ENCODE measurements at regions not wholly inside any gene's neighbourhood (a gene's known extent, or its start where the extent isn't known, plus 50 kb on each side); places are given as distances from the start of the nearest gene placed in this dataset.
"Not testable (repeated sequence)": the region's sequence is repeated elsewhere in the genome, so short reads cannot be mapped to it uniquely, and the experiment has no call there.

- DNase-seq (ENCODE audit: low read depth in 2 of 2), result no peak
Measured at GRCh38 chr21:35810431-35810970, 249.8 kb downstream of the SETD4 start.

GRCh38 chr21:35801391-35801790, 258.9 kb downstream of the SETD4 start:
- no peak for DNase-seq (ENCODE audit: low read depth in 2 of 2)

DNA sequence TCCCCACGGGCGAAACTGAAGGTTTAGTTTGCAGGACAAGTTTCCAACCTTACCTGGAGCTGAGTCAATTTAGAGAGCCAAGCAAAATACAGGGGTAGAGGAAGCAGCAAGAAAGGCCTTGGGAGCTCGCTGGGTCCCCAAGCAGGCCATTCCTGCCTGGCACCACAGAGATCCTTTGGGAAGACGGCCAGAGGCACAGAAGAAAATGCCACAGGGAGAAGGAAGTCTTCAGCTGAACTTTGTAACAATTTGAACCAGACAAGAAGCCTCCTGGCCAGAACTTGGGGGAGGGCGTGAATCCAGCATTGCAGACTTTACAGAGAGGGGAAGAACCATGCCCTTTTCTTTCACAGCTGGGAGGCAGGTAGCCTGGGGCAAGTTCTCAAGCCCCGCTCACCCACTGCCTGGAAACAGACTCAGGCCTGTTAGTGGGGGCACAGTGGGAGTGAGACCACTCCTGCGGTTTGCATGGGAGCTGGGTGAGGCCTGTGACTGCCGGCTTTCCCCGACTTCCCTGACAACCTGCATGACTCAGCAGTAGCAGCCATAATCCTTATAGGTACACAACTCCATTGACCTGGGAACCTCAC, 259.4 kb downstream of the SETD4 start:
- DNase-seq (ENCODE audit: low read depth in 2 of 2), result not testable (repeated sequence)

- no peak for DNase-seq (ENCODE audit: low read depth in 2 of 2)
Measured at GRCh38 chr21:35796844-35797243, 263.5 kb downstream of the SETD4 start.

GRCh38 chr21:35794527-35794926, 265.8 kb downstream of the SETD4 start:
- DNase-seq (ENCODE audit: low read depth in 2 of 2), result not testable (repeated sequence)

GRCh38 chr21:35792569-35793305, 267.6 kb downstream of the SETD4 start:
- DNase-seq (ENCODE audit: low read depth in 2 of 2), result no peak

- DNase-seq (ENCODE audit: low read depth in 2 of 2), result no peak
Measured at GRCh38 chr21:35791541-35792325, 268.6 kb downstream of the SETD4 start.

DNA sequence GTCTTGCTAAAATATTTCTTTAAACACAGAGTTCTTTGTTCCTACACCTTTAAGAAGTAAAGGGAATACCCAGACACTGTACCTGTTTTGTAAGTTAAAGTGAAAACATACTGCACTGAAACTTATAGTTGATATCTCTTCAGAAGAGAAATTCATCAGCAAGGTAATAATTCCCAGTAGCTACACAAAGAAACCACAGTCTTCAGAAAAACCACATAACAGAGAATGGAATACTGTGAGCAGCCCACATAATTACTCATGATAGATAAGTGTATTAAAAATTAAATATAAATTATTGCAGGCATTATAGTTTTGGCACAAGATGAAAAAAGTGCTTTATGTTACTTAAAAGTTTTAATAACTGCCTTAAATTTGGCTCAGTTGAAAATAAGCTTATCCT, 276.6 kb downstream of the SETD4 start:
- DNase-seq (ENCODE audit: low read depth in 2 of 2), result no peak

GRCh38 chr21:35782667-35783066, 277.7 kb downstream of the SETD4 start:
- DNase-seq (ENCODE audit: low read depth in 2 of 2), result no peak

DNA sequence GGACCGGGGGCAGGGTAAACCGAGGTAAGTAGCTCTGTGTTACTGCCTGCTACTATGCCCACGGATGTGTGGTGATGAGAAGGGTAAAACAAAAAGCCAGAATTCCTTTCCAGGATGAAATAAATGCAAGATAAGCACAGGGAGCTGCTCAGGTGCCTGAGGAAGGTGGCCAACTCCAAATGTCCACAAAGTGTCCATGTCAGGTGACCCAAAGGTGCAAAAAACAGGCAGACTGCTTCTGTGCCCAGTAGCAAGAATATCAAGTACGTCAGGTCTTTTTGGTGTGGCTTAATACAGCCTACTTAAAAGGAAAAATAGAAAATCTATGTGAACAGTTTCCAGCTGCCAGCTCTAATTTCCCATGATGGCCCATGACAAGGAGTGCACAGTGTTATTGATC, 279.3 kb downstream of the SETD4 start:
- no peak for DNase-seq (ENCODE audit: low read depth in 2 of 2)

DNA sequence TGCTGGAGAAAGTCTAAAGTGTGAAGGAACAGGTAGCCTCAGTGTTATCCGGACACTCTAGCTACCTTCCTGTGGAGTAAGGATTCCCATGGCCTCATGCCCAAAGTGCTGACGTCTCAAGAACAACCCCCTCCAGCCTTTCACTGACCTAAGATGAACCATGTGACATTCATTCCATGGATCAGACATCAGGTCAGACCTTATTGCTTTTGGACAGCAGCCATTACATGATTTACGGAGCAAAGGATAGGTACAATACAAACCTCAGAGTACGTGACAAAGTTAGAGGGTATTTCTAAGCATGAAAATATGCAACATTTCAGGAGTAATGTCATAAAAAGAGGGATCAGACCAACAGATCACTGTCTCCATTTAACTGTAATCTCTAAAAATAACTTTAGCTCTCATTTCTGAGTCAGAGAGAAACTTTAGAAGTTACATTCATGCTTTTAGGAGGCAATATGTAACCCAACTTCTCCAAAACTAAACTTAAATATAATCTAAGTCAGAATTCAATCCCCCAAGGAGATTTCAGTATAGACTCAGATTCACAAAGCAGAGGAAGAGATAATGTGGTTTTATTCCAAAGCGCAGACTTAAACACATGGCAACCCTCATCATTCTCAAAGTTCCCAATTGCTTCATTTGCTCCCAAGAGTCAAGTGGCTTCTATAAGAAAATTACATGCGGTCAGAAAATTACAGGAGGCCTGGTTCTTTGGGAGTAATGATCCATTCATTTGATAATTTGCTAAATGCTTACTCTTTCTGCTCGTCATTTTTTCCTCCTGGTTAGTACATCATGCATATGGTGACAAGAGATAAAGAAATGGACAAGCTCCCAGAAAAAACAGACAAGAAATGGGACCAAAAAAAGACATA, 280.4 kb downstream of the SETD4 start:
- DNase-seq (ENCODE audit: low read depth in 2 of 2), result no peak

GRCh38 chr21:35779167-35779566, 281.2 kb downstream of the SETD4 start:
- no peak for DNase-seq (ENCODE audit: low read depth in 2 of 2)

DNA sequence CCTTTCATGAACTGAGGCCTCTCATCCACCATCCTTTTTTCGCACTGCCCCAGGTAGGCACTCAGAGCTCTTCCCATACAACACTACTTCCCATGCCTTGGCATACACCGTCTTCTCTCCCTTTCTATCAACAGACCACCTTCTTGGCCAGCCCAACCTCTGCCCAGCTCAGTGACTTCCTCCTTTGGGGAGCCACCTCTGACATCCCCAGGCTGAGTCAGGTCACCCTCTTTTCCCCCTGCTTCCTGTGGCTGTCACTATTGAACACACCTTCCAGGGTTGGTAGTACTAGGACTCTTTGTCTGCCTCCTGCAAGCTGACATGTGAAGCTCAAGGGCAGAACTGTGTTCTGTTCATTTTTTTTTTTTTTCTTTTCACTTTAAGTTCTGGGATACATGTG, 283.2 kb downstream of the SETD4 start:
- DNase-seq (ENCODE audit: low read depth in 2 of 2), result no peak

- no peak for DNase-seq (ENCODE audit: low read depth in 2 of 2)
Measured at GRCh38 chr21:35775778-35776544, 284.4 kb downstream of the SETD4 start.

GRCh38 chr21:35770101-35770945, 290.0 kb downstream of the SETD4 start:
- DNase-seq (ENCODE audit: low read depth in 2 of 2), result no peak

DNA sequence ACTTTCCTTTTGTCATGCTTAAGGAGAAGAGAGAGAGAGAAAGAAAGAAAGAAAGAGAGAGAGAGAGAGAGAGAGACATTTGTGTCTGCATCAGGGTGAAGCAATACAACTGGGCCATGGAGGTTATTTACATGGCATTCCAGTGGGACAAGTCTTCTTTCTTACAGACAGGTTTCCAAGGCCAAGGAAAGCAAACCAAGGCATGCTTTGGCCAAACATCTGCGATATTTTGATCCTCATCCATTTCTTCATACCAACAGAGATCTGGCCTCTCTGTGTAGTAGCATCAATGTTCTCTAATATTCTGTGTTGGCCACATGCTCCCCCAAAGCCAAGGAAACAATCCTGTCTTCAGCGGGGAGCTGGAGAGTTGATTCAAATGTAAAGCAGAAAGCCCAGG, 292.1 kb downstream of the SETD4 start:
- no peak for DNase-seq (ENCODE audit: low read depth in 2 of 2)

DNA sequence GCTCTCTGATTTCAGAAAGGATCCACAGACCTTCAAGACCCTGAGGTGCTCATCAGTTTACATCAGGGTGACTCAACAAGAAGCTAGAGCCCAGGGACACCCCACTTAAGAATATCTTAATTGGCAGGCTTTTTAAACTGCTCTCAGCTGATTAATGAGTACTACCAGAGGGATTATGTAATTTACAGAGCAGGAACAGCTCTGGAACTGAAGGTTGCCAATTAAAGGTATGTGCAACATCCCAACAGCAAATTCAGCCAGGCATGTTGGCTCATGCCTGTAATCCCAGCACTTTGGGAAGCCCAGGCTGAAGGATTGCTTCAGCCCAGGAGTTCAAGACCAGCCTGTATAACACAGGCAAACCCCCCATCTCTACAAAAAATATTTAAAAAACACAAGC, 295.7 kb downstream of the SETD4 start:
- DNase-seq (ENCODE audit: low read depth in 2 of 2), result no peak

DNA sequence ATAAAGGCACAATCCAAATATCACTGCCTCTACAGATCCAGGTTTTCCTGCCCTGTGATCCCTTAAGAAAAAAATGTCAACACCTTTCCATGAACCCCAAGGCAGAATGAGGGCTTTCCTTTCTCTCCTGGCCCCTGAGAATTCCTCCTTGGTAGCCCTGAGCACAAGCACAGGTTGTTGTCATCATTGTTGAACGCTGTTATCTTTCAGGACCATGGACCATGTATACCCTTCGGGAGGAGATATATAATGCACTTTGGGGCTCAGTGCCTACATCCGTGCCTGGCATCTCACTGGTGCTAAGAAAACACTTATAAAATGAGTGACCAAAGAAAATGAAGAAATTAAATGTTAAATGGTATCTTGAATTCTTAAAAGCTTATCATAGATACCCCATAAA, 296.2 kb downstream of the SETD4 start:
- no peak for DNase-seq (ENCODE audit: low read depth in 2 of 2)

DNA sequence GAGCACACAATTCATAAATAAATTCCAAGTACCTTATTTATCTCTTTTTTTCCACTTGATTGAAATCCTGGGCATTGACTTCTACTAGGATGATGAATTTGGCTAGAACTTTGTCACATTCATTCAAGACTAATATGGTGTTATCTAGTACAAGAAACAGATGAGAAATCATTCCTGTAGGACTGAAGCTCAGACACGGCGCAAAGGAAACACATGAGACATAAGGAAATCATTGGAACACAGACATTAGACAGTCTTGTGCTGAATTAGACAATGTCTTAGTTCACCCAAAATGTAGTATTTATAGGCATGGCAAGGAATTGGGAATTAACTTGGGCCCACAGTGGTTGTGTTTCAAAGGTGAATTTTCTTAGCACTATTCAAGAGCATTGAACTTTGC, 305.7 kb downstream of the SETD4 start:
- DNase-seq (ENCODE audit: low read depth in 2 of 2), result no peak

GRCh38 chr21:35753308-35753707, 307.0 kb downstream of the SETD4 start:
- no peak for DNase-seq (ENCODE audit: low read depth in 2 of 2)

Data from stimulated activated CD8-positive, alpha-beta memory T cell treated with anti-CD3 and anti-CD28 coated beads, Interleukin-2, amount 100 ng/mL, for 1 hour (primary cell).